OCI-LY3 (cell line): ENCODE measurements at regions not wholly inside any gene's neighbourhood (a gene's known extent, or its start where the extent isn't known, plus 50 kb on each side); places are given as distances from the start of the nearest gene placed in this dataset.

Source experiments
- H2AFZ ChIP-seq: fragments of 200-600, 300-600 bp; shearing (Covaris generic); 2 replicates; pipeline ENCODE4 v1.6.0; 2014; ENCODE audit warnings: antibody characterized with exemption, low read depth, low read length
- H3K27ac ChIP-seq: fragments of 200-600, 300-600 bp; sonication (generic); 2 replicates; pipeline ENCODE4 v1.5.1; 2014; ENCODE audit warnings: mild to moderate bottlenecking, low read length, moderate library complexity, mixed read lengths
- H3K27me3 ChIP-seq: fragments of 200-600, 300-600 bp; sonication (generic); 2 replicates; pipeline ENCODE4 v1.6.1; 2014; ENCODE audit warnings: low read depth, low read length, mixed read lengths
- H3K36me3 ChIP-seq: fragments of 200-600, 300-600 bp; sonication (generic); replicated peaks from 2 replicates; pipeline ENCODE3; 2014; ENCODE audit warnings: low read depth, low read length, mixed read lengths
- H3K4me1 ChIP-seq: fragments of 300-600, 200-600 bp; sonication (generic); 2 replicates; pipeline ENCODE4 v1.6.1; 2014; ENCODE audit warnings: low read length, mixed read lengths
- H3K4me2 ChIP-seq: fragments of 200-600, 300-600 bp; sonication (generic); 2 replicates; pipeline ENCODE4 v1.6.1; 2014; ENCODE audit warnings: low read length, mixed read lengths
- H3K4me3 ChIP-seq: fragments of 300-600, 200-600 bp; sonication (generic); 2 replicates; pipeline ENCODE4 v1.5.1; 2014; ENCODE audit warnings: antibody characterized with exemption, mild to moderate bottlenecking, low read length, moderate library complexity
- H3K79me2 ChIP-seq: fragments of 300-600, 200-600 bp; shearing (Covaris generic); 2 replicates; pipeline ENCODE4 v1.6.1; 2014; ENCODE audit warnings: mild to moderate bottlenecking, low read length, mixed read lengths
- H3K9ac ChIP-seq: fragments of 300-600, 200-600 bp; shearing (Covaris generic); 2 replicates; pipeline ENCODE4 v1.6.0; 2014; ENCODE audit warnings: mild to moderate bottlenecking, low read length, moderate library complexity
- H3K9me3 ChIP-seq: fragments of 200-600, 300-600 bp; shearing (Covaris generic); 2 replicates; pipeline ENCODE4 v1.6.1; 2014; ENCODE audit warnings: low read length, mixed read lengths; ENCODE audit not compliant: insufficient read depth
- H4K20me1 ChIP-seq: fragments of 200-600, 300-600 bp; sonication (generic); 2 replicates; pipeline ENCODE4 v1.6.1; 2016; ENCODE audit warnings: low read length, mixed read lengths; ENCODE audit not compliant: insufficient read depth
- EZH2phosphoT487 ChIP-seq: fragments of 200-600 bp; shearing (Covaris generic); IDR thresholded peaks from 2 replicates; pipeline ENCODE4 v1.6.1; 2018; ENCODE audit warnings: antibody characterized with exemption, mixed run types, low read depth
- TF ChIP-seq, protein P1 (sequence below): fragments of 200-600, 300-600 bp; sonication (generic); IDR thresholded peaks from 2 replicates; pipeline ENCODE4 v1.5.1; 2014; ENCODE audit warnings: antibody characterized with exemption, low read length, low read depth

- H3K9ac ChIP-seq: no peak overlapping the region
- H3K79me2 ChIP-seq: no peaks in the 10 kb centered on the region
- H3K4me2 ChIP-seq: no peak overlapping the region
These were observed 317.3 kb downstream of the FBXW7 start for GRCh38 chr4:152218576-152218975.

GRCh38 chr4:152217896-152218295 lies 318.0 kb downstream of the FBXW7 start:
- Histone ChIP-seq H3K4me3 (no peak overlapping the region), H4K20me1 (no peaks in the 10 kb centered on the region), H3K4me1 (peaks cover 7% of the 10 kb centered on the region), H2AFZ (no peak overlapping the region), H3K27ac (no peak overlapping the region), H3K9ac (no peak overlapping the region), H3K4me2 (no peak overlapping the region), H3K27me3 (peaks cover 10% of the 10 kb centered on the region; the same call in 1 of the 2 replicates), H3K36me3 (peaks cover 2% of the 10 kb centered on the region), H3K9me3 (peaks cover 7% of the 10 kb centered on the region; the same call in 1 of the 2 replicates), H3K79me2 (no peaks in the 10 kb centered on the region)
- no peak for TF ChIP-seq EZH2phosphoT487
- TF ChIP-seq, protein P1, sequence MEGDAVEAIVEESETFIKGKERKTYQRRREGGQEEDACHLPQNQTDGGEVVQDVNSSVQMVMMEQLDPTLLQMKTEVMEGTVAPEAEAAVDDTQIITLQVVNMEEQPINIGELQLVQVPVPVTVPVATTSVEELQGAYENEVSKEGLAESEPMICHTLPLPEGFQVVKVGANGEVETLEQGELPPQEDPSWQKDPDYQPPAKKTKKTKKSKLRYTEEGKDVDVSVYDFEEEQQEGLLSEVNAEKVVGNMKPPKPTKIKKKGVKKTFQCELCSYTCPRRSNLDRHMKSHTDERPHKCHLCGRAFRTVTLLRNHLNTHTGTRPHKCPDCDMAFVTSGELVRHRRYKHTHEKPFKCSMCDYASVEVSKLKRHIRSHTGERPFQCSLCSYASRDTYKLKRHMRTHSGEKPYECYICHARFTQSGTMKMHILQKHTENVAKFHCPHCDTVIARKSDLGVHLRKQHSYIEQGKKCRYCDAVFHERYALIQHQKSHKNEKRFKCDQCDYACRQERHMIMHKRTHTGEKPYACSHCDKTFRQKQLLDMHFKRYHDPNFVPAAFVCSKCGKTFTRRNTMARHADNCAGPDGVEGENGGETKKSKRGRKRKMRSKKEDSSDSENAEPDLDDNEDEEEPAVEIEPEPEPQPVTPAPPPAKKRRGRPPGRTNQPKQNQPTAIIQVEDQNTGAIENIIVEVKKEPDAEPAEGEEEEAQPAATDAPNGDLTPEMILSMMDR: no peak

More at GRCh38 chr4:152218576-152218975, 317.3 kb downstream of the FBXW7 start:
- H2AFZ ChIP-seq: no peak overlapping the region
- no peak overlapping the region for H3K27ac ChIP-seq
- H3K9me3 ChIP-seq: peaks cover 7% of the 10 kb centered on the region; the same call in 1 of the 2 replicates
- H4K20me1 ChIP-seq: no peaks in the 10 kb centered on the region
- H3K36me3 ChIP-seq: peaks cover 2% of the 10 kb centered on the region
- H3K4me3 ChIP-seq: no peak overlapping the region
- H3K4me1 ChIP-seq: peaks cover 7% of the 10 kb centered on the region
- H3K27me3 ChIP-seq: peaks cover 6% of the 10 kb centered on the region; the same call in 1 of the 2 replicates
- no peak for TF ChIP-seq EZH2phosphoT487
- TF ChIP-seq, protein P1: no peak

DNA sequence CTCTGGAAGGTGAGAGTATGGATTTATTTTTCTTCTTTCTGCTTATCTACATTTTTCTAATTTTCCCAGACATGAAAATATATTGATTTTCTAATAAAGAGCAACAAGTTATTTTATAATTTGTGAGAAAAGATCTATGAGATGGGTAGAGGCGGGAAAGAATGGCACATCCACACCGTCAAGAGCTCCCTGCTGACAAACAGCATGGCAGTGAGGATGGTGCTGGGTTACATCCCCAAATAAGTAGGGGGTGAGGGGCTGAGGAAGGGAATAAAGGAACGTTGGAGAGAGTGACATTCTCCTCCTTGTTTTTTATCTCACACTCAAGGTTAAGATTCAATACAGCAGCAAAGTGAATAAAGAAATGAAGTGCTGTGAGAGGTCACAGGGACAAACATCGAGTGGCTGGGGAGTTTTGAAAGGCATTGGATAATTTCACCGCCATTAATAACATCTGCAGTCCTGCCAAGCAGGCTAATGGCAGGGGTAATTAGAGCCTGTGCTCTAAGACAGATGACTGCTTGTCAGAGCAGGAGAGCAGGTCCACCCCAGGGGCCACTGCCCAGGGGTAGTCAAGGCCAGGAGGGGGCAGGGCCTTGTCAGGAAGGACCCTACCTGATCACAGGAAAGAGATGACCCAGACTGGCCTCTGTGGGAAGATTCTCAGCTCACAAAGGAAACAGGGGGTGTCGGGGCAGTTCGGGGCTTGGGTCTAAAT lies 323.8 kb downstream of the FBXW7 start:
- Histone ChIP-seq H3K27me3 (peaks cover 52% of the 10 kb centered on the region), H3K79me2 (no peaks in the 10 kb centered on the region), H3K27ac (no peak overlapping the region), H3K4me3 (no peak overlapping the region), H3K9me3 (peaks cover 7% of the 10 kb centered on the region; the same call in 1 of the 2 replicates), H2AFZ (no peak overlapping the region), H3K4me1 (peaks cover 33% of the 10 kb centered on the region), H3K36me3 (peaks cover 2% of the 10 kb centered on the region), H4K20me1 (no peaks in the 10 kb centered on the region), H3K9ac (no peak overlapping the region), H3K4me2 (no peak overlapping the region)
- TF ChIP-seq, protein P1: no peak
- no peak for TF ChIP-seq EZH2phosphoT487

DNA sequence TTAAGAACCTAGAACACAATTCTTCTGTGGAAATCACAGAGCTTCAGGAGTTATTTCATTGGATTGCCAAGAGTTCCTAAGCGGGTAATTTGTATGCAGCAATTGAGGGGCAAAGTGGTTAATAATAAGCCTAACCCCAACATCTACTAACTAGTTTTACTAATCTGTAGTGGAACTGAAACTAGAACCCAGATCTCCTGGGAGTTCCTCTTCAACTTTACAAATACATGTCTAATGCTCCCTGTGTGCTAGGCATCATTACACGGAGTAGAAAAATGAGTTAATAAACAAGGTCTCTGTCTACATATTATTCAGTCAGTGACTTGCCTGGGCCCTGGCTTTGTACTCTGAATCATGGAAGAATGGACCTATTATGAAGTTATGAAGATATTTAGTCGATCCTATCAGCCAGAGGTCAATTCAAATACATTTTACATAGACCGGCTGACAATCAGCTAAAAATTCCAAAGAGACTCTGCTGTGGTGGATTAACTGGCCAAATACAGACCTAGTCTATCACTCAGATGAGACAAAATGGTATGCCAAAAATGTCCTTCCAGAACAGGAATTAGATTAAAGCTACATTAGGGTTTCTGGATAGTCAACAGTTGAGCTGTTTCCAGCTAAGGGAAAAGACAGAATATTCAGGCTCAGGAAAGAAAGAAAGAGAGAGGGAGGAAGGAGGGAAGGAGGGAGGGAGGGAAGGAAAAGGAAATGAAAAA lies 326.0 kb downstream of the FBXW7 start:
- 0 out of 2 replicates have a peak overlapping the region, but pooled peaks have one; percentile 1 for H3K27ac ChIP-seq
- TF ChIP-seq, protein P1: no peak
- TF ChIP-seq EZH2phosphoT487: peak; percentile 48; the same call in 1 of the 2 replicates
- peak overlapping the region; percentile 78 for H3K4me2 ChIP-seq

More for the DNA sequence above, 326.0 kb downstream of the FBXW7 start:
- Histone ChIP-seq H3K36me3 (peaks cover under 1% of the 10 kb centered on the region), H3K27me3 (peaks cover 71% of the 10 kb centered on the region), H3K4me3 (peak overlapping the region; percentile 60), H3K79me2 (no peaks in the 10 kb centered on the region), H3K9ac (no peak overlapping the region), H3K9me3 (peaks cover under 1% of the 10 kb centered on the region; the same call in 1 of the 2 replicates), H4K20me1 (no peaks in the 10 kb centered on the region), H2AFZ (no peak overlapping the region), H3K4me1 (peaks cover 44% of the 10 kb centered on the region)
